ENCODE measurements at regions not wholly inside any gene's neighbourhood (a gene's known extent, or its start where the extent isn't known, plus 50 kb on each side); places are given as distances from the start of the nearest gene placed in this dataset.
A peak's percentile ranks its signal among the peaks of the same experiment; 100 is the strongest.

DNA sequence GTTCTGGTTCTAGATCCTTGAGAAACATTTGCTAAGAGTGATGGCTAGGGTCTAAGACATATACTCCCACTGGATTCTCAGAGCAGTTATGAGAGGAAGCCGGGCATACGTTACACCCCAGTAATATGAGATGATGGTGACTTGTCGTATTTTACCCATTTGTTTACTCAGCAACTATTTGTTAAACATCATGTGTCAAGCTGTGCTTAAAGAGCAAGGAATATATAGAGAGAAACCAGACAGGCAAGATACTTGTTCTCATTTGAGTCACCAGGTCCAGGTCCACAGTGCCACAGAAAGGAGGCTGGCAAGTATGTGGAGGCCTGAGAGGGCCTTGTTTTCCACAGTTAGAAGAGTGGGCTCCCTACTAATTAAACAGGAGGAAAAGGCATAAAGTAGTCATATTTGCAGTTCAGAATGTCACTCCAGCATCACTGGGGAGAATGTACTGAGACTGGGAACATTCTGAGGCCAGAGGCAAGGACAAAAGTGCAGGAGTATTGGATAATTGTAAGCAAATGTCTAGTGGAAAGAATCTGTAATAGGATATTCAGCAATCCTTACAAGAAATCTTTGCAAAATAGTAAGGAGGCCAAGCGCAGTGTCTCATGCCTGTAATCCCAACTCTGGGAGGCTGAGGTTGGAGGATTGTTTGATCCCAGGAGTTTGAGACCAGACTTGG, 142.2 kb downstream of the IRS2 start:
- DNase-seq (ENCODE audit: low spot score), result no peak

DNA sequence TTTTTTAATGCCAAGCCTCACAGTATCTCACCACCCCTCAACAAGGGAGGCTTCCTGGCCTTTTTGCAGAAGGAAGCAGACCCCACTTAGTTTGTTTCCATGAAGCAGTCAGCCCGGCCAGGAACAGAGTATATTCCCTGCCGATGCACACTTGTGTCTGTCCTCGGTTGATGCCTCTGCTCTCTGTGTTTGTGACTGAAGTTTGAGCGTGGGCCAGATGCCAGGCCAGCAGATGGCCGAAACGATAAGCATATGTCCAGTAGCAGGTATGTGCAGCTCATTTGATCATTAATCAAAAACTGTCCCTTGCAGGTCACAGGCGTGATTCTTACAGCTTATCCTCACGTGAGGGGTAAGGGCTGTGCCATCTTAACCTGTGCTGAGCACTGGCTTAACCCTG, 144.0 kb downstream of the IRS2 start:
- DNase-seq (ENCODE audit: low spot score), result no peak

- DNase-seq (ENCODE audit: low spot score), result no peak
Measured at GRCh38 chr13:109636736-109637135, 149.6 kb downstream of the IRS2 start.

- no peak for DNase-seq (ENCODE audit: low spot score)
Measured at GRCh38 chr13:109631069-109631468, 155.3 kb downstream of the IRS2 start.

GRCh38 chr13:109630271-109630670, 156.1 kb downstream of the IRS2 start:
- DNase-seq (ENCODE audit: low spot score), result no peak

GRCh38 chr13:109629737-109630136, 156.6 kb downstream of the IRS2 start:
- DNase-seq (ENCODE audit: low spot score), result no peak

DNA sequence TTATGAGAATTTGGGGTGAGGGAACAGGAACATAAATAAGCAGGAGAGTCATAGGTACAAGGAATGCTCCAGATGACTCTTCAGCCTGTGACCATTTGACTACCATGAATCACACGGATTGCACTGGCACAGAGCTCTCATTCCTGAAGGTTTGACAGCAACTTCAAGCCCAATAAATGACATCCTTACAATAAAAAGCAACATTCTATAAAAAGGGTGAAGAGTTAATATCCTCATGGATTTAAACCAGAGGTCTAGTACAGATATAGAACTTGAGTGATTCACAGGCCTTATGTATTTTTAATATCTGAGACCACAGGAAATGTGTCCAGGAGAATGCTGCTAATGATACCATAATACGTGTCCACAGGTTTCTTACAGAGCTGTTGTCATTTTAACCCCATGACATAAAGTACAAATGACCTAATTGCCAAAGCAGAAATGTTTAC, 158.1 kb downstream of the IRS2 start:
- DNase-seq (ENCODE audit: low spot score), result no peak

GRCh38 chr13:109627649-109628048, 158.7 kb downstream of the IRS2 start:
- no peak for DNase-seq (ENCODE audit: low spot score)

- peak; percentile 16 for DNase-seq (ENCODE audit: low spot score)
Measured at GRCh38 chr13:109626386-109627171, 159.8 kb downstream of the IRS2 start.

DNA sequence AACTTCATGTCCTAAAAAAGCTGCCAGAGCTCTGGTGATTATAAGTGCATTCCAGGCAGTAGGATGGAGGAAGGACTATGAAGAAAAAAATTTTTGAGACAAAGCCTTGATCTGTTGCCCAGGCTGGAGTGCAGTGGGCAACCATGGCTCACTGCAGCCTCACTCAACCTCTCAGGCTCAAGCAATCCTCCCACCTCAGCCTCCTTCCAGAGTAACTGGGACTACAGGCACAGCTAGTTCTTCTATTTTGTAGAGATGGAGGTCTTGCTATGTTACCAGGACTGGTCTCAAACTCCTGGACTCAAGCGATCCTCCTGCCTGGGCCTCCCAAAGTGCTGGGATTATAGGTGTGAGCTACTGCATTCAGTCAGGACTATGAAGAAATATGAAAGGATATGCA, 161.2 kb downstream of the IRS2 start:
- DNase-seq (ENCODE audit: low spot score), result no peak

DNA sequence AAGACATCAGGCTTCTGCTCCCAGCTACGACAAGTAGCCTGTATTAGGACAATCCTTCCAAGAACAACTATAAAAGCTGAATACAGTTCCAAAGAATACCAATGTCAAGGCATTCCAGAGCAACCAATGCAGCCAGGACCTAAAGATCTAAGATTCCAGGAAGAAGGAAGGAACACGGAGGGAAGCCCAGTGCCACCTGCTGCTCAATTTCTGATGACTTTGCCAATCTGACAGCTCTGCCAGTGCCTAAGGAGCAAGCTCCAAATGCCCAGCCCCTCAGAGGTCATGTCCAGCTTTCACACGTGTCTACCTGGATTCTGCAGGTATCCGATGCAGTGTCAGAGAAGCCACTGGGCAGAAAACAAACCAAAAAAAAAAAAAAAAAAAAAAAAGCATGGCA, 164.4 kb downstream of the IRS2 start:
- no peak for DNase-seq (ENCODE audit: low spot score)

DNA sequence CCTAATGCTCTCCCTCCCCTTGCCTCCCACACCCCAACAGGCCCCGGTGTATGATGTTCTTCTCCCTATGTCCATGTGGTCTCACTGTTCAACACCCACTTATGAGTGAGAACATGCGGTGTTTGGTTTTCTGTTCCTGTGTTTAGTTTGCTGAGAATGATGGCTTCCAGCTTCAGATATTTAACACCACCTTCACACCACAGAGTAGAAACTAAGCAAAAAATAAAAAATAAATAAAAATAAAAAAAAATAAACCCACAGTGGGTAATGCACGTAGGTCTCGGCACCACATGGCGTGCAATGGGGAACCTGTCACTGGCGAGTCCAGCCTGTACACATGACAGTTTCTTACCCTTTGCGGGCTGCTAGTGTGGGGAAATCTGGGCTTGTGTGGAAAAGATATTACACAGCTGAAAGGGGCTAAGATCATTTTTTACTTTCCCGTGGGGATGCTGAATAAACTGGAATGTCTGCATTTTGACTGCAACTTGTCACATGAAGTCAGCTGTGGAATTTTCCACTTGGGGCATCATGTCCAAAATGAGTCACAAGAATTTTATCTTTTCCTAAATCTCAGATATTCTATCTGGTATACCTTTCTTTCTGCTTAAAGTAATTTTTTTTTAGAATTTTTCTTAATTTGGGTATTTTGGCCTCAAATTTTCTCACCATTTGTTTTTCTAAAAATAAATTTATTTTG, 170.5 kb downstream of the IRS2 start:
- DNase-seq (ENCODE audit: low spot score), result no peak

GRCh38 chr13:109611912-109612691, 174.3 kb downstream of the IRS2 start:
- no peak for DNase-seq (ENCODE audit: low spot score)

DNA sequence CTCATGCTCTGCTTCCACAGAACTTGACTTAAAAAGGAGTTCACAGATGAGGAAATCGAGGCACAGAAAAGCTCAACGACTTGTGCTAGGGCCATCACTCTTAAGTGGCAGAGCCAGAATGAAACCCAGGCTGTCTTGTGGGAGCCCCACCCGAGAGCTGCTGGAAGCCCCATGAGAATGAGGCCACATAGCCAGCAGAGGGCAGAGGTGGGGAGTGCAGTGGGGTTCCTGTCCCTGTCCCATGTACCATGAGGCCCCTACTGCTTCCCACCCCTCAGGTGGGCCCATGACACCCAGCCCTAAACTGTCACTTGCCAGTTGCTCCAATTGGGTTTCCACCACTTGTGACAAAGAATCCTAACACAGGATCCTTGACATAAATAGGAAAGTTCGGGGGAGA, 175.9 kb downstream of the IRS2 start:
- peak; percentile 27 for DNase-seq (ENCODE audit: low spot score)

- no peak for DNase-seq (ENCODE audit: low spot score)
Measured at GRCh38 chr13:109608503-109608902, 177.9 kb downstream of the IRS2 start.

- no peak for DNase-seq (ENCODE audit: low spot score)
Measured at GRCh38 chr13:109608059-109608458, 178.3 kb downstream of the IRS2 start.

GRCh38 chr13:109606520-109606919, 179.9 kb downstream of the IRS2 start:
- no peak for DNase-seq (ENCODE audit: low spot score)

GRCh38 chr13:109605846-109606245, 180.5 kb downstream of the IRS2 start:
- DNase-seq (ENCODE audit: low spot score), result no peak

- no peak for DNase-seq (ENCODE audit: low spot score)
Measured at GRCh38 chr13:109604894-109605293, 181.5 kb downstream of the IRS2 start.

GRCh38 chr13:109602356-109602755, 184.0 kb downstream of the IRS2 start:
- DNase-seq (ENCODE audit: low spot score), result no peak

DNA sequence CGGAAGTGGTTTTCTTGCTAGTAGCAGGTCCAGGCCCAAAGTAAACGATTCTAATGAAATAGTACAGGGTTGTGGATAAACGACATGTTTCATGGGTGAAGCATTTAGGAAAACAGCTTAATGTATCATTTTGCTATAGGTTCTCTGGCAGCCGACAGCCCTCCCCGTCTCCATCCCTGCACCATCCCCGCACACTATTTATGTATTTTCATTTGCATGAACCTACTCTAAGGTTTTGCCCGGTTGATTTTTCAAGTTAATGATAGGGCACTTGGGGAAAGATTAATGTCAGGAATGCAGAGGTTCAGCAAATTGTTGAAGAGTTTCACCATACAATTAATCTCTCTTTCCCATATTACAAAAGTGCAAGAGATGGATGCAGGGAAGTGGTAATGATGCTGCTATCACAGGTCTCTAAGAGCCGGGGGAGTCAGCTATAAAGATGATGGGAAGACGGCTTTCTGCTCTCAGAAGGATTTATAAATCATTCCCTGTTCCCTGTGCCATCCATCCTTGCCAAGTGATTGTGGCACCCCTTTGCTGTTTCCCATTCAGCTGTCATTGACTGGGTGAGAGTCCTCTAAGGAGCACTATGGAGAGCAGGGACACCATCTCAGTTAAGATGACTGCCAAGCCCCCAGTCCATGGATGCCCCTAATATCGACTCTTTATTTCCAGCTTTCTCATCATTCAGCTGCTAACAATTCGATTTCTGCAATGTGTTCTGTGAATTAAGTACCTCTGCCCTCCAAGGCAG, 186.3 kb downstream of the IRS2 start:
- DNase-seq (ENCODE audit: low spot score), result no peak
